HG03575 (cell line): ENCODE measurements at regions not wholly inside any gene's neighbourhood (a gene's known extent, or its start where the extent isn't known, plus 50 kb on each side); places are given as distances from the start of the nearest gene placed in this dataset.

ENCODE experiments used
- ATAC-seq: cut with Tn5 transposase; IDR thresholded peaks from one replicate; pipeline ENCODE4 v1.9.1; 2021; ENCODE audit not compliant: unreplicated experiment, insufficient number of reproducible peaks, low FRiP score; ENCODE audit errors: extremely low read depth

DNA sequence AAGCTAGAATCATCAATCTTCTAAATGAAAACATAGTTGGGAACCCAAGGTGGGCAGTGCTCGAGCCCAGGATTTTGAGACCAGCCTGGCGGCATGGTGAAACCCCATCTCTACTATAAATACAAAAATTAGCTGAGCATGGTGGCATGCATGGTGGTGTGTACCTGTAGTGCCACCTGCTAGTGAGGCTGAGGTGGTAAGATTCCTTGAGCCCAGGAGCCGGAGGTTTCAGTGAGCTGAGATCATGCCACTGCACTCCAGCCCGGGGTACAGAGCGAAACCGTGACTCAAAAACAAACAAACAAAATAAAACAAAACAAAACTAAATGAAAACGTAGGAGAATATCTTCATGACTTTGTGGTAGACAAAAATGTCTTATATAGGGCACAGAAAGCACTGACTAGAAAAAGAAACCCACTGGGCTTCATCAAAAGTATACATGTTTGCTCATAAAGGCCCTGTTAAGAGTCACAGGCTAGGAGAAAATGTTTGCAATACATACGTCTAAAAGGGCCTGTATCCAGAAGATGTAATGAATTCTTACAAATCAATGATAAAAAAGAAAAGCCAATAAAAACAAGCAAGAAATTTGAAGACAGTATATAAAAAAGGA lies 353.6 kb downstream of the FGF9 start:
- no peak for ATAC-seq

DNA sequence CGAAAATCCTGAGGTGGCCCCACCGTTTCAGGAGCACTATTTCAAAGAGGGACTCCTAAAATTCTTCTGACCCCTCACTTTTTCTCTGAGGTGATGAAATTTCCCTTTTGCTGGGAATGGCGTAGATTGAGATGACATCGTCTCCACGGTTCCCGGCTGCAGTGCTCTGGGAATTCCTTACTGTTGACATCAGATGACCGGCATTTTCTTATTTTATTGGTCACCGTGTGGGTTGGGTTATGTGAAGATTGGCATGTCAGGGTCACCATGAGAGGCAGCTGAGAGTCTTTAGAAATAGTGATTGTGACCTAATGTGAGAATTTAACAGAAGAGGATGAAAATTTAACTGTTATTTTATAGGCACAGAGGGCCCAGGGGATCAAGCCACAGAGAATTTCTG lies 356.7 kb downstream of the FGF9 start:
- no peak for ATAC-seq

DNA sequence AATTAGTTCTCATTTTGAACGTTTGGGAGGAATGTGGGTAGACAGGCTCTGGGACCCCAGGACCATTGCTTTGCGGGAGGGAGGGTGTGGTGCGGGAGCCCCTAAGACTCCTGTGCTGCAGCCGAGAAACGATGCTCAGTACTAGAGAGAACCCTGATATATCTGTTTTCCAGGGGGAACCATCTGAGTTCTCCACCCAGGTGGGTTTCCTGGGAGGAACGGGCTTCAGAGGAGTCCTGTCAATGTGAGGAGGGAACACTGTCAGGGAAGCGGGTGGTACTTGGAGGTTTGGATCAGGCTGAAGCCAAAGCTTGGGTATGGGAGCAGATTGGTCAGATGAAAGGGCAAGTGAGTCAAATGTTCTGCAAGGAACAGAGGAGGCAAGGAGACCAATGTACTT lies 358.0 kb downstream of the FGF9 start:
- ATAC-seq: no peak

DNA sequence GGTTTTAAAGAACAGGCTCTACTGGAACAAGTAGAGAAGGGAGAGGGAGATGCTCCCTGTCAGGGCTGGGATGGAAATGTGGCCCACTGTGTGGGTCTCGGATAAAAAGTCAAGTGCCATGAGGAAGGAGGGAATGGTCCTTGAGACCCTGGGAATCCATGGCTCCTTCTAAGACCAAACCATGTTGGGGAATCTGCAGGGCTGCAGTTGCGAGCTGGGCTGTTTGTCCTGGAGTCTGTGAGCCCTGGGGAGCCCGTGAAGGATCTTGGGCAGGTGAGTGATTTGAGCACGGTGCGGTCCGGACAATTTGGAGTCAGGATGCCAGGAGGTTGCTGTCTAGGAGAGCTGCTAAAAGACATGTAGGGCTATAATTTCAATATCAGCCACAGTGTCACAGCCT lies 359.4 kb downstream of the FGF9 start:
- ATAC-seq: no peak

DNA sequence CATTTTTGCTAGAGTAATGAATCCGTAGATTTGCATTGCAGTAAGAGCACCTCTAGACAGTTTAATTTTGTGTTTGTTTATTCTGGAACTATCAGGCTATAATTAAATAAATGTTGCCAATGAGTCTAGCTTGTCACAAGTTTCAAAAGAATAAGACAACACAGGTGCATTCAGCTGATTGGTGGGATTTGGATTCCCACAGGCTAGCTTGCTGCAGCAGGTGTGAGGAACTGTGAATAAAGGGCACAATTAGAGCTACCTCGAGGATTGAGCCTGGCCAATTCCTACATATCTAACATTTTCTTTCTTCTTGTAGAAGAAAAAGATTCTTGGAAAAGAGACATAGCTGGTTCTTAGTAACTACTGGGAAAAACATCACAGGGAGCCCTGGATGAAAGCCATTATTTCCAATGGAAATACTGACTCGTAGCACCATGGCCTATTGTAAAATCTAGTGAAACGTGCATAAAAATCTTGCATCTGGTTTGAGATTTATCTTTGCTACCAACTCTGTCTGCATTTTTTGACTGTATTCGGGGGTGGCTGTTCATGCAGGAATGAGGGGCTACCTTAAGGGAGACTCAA lies 360.9 kb downstream of the FGF9 start:
- no peak for ATAC-seq

DNA sequence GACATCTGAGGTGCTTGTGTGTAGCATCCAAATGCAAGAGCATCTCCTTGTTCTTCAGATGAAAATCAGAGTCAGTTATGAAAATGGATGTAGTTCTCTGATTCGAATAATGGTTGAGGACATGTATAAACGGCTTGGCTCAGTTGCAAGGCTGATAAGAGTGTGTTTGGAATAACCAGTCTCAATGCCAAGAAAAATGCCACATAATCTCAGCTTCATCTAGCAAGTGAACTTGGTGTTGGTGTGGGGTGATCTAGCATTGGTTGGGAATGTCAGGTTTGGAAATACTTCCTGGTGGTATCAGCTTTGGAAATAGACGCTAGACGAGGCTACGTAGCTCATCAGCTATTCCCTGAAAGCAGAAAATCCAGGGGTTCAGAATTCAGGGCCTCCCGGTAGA lies 362.0 kb downstream of the FGF9 start:
- ATAC-seq: no peak

DNA sequence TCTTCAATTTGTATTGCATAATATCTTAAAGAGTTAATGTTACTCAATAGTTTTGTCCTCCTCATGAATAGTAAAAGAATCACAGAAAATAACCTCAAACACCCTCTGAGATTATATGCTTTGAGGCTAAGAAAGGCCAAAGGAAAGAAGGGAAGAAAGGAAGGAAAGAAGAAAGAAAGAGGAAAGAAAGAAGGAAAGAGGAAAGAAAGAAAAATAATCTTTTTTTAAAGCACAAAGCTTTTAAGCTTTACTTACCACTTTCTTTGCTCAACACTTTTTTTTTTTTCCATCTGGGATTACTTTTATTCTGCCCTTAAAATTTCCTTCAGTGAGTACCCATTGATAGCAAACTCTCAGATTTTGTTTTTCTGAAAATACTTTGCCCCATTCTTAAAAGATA lies 369.1 kb downstream of the FGF9 start:
- ATAC-seq: no peak

DNA sequence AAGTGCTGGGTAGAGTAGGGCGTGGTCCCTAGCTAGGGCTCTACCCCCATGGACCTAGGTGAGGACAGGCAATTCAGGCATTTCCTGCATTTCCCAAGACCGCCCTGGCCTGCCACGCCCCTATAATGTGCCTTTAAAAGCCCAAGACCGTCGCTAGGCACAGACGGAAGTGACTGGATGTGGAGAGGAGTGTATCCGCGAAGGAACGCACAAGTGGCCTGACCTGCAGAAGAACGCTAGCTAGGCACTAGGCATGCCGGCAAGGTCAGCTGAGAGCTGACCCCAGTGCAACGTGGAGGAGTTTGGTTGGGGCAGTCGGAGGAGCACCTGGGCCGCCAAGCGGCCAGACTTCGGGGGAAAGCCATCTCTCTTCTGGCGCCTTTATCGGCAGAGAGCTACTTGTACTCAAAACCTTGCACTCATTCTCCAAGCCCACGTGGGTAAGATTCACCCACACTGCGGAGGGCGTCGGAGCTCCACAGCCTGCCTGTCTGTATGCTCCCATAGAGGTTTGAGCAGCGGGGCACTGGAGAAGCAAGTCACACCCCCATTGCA lies 370.0 kb downstream of the FGF9 start:
- no peak for ATAC-seq

DNA sequence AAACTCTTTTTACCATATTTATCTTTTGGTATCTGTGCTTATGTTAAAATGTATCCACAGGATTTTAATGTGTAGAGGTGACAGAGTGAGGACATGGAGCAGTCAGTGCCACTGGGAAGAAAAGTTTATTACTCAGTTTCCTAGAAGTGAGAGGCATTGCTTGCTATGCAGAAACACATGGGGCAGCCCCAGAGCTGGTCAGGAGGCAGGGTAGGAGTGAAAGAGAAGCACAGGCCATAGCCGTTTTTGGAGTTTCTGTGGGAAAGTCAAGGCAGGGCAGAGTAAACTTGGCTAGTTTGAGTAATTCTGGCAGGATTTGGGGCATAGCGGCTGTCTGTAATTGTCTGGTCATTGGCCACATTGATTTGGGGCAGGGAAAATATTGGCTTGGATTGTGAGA lies 370.9 kb downstream of the FGF9 start:
- no peak for ATAC-seq

DNA sequence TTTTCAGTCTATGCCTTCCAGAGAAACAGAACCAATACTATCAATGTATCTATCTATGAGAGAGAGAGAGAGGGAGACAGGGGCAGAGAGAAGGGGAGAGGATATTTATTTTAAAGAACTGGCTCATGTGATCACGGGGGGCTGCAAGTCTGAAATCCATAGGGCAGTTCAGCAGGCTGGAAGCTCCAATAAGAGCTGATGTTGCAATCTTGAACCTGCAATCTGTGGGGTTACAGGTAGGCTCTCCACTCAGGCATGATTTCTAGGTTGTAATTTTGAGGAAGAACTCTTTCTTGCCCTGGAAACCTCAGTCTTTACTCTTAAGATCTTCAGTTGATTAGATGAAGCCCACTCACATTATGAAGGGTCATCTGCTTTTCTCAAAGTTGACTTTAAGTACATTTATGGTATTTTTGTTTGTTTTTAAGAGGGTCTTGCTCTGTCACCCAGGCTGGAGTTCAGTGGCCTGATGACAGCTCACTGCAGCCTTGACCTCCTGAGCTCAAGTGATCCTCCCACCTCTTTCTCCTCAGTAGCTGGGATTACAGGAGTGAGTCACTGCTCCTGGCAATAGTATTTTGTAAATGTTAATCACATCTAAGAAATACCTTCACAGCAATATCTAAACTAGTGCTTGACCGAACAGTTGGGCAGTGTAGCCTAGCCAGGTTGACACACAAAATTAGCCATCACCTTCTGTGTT lies 376.4 kb downstream of the FGF9 start:
- ATAC-seq: no peak

DNA sequence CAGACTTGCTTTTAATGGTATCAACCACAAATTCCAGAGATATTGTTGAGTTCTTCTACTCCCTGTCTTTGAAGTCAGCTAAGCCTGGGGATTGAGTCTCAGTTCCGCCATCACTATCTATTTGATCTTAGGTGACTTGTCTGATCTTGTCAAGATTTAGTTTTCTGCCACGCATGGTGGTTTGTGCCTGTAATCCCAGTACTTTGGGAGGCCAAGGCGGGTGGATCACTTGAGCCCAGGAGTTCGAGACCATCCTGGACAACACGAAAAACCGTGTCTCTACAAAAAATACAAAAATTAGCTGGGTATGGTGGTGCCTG lies 376.9 kb downstream of the FGF9 start:
- no peak for ATAC-seq

DNA sequence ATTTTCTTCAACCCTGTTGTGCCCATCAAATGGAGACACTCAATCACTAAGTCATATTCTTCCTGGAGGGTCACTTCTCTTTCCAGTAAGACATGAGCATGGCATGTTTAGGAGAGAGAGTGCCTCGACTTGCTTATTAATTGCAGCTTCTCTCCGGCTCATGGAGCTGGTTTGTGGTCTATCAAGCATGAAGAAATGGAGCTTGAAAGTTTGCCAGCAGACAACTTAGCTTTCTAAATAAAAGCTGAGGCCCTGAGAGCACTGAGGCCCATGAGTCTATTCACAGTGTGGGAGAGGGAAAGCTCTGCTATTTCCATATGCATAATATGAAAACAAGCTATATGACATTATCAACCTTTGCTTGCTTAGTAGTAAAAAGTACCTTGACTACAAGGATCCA lies 378.5 kb downstream of the FGF9 start:
- ATAC-seq: no peak

DNA sequence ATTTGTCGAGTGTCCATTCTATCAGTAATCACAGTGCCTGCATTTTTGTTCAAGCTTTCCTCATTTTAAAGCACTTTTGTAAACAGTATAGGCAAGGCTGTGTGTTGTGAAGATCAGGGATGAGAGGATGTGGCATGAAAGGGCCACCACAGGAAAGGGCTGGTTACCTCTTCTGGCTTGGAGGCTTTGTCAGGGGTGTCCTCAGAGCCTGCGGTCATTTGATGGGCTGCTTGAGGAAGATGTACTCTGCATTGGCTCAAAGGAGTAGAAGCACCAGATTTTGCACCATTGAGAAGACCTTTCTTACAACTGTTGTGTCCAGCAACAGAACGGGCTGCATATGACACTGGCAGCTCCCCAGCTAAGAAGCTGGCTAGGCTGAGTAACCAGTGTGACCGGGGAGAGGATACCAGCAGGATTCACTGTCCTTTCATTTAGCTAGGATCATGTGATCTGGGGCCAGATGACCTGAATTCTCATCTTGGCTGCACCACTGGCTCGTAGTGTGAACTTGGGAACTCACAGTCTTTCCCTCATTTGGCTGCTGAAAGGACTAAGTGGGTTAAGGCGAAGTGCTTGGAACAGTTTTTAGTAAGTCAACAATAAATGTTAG lies 380.2 kb downstream of the FGF9 start:
- ATAC-seq: no peak

DNA sequence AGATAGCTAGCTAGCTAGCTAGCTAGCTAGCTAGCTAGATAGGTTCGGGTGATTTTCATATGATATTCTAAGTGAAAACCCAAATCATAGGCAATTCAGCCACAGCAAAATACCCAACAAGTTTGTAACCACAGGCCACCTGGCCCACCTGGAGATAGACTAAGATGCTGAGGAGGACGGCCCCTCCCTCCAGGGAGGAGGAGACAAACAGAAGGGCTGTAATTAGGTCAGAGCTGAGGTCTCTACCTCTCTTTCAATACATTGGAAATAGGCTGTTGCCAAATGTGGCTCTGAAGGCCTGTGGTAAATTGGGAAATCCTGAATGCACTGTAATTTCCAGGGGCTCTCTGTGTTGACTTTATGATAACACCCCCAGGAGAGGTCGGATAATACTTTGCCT lies 382.2 kb downstream of the FGF9 start:
- no peak for ATAC-seq

DNA sequence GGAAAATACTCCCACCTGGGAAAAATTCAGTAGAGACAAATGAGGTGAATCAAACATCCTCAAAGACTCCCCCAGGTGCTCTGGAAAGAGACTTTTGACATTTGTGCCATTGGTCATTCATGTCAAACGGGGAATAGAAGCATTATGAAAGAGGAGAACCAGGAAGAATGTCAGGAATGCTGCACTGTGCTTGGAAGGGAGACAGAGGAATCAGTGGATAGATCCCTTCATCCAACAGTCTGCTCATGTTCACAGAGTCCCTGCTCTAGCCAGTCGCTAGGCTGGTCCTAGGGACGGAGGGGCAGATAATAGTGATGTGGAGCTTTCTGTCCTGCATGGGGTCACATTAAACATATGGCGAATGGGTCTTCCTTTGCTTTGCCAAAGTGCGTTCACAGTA lies 384.4 kb downstream of the FGF9 start:
- ATAC-seq: no peak

DNA sequence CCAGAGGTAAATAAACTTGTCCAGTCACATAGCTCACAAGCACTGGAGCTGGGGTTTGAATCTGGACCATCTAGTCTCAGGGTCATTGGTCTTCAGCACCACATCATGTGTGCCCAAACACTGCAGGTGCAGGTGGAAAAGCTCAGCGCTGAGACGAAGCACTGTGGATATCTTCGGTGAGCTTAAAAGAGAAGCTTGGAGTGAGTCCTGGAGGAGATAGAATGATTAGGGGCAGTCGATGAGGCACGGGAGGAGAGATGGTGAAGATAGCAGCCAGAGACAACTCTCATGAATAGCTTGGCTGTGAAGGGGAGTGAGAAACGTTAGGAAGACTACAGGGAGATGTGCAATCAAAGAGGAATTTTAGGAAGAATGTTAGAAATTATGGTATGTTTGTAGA lies 389.3 kb downstream of the FGF9 start:
- ATAC-seq: no peak

DNA sequence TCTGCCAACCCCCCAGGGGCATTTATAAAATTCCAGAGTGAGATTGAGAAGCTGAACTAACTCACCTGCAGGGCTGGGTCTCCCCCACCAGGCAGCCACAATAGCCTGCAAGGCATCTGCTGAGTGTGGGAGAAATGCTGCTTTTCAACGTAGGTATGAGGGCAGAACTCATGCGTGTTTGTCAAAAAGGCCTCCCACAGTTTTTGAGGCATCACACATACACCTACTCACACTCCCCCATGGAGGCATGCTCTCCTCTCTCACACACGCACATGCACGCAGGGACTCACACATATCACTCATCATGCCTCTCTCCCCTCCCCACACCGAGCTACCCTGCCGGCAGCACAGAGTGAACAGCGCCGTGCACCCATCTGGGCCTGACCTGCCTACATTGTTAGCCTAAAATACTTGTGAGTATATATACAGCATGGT lies 390.5 kb downstream of the FGF9 start:
- peak; percentile 40 for ATAC-seq

DNA sequence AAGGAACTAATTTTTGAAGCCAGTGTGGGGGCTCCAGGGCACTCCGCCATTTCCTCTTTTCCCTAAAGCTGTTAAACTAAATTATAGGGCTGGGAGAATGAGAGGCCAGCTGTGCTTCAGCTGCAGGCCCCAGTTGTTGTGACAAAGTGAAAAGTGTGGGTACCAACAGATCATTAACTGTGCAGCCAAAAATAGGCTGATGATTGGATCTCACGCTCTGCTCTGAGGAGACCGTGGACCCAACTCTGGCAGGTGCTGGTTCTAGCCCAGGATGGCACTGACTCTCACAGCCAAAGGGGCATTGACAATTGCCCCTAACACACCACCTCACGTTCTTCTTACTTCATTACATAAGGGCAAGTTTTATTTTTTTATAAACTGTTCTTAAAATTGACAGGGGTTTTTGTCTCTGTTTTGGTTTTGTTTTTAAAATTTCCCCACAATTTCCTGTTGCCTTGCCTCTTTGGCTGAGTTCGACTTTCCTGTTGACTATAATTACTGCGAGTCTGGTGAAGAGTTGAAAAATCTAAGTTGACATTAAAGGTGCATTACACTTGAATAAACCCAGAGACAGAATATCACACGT lies 391.0 kb downstream of the FGF9 start:
- ATAC-seq: peak; percentile 47

DNA sequence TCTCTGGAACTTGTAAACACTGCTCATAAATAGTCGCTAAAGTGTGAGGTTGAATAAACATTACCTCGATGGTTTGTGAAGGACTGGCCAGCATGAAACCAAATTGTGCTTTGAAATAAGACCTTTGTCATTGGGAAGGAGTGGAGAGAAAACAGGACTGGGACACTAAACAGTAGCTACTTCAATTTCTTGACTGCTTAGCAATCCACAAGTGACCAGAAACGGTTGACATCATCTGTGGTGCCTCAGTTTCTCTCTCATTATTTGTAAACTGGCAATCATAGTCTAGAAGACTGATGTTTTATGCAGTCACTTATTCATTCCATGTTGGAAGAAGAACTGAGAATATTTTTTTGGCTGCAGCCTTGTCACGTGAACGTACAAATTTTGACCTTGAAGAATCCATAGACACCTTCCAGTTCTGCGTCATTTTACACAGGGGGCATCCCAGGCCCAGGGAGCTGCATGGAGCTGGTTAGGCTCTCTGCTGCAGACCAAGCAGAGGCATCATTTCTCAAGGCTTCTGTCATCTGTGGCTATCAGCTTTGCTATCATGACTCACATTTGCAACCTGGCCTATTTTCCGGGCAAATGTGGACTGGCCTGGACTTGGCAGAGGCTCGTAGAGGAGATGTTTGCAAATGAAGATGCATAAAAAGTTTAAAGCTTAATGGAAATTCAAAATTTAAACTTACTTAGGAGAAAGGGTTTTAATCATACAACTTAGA lies 391.8 kb downstream of the FGF9 start:
- no peak for ATAC-seq
